SK-N-SH (cell line): ENCODE measurements at regions not wholly inside any gene's neighbourhood (a gene's known extent, or its start where the extent isn't known, plus 50 kb on each side); places are given as distances from the start of the nearest gene placed in this dataset.

Source experiments
- CTCF ChIA-PET: fragments of 300-600, 350-600 bp; formaldehyde crosslinking; extraction: SDS; loops from one replicate; lab custom pipeline; 2021; lab: Yijun Ruan, JAX
- POLR2A ChIA-PET: fragments of 350-600 bp; sonication (Branson Sonifier 250); formaldehyde crosslinking; extraction: SDS; loops from one replicate; lab custom pipeline; 2020; ENCODE audit warnings: antibody characterized with exemption, inconsistent platforms; lab: Yijun Ruan, JAX
- DNase-seq: peaks from one replicate; pipeline ENCODE4 v3.0.0; 2012
- H2AFZ ChIP-seq: fragments of 200-600 bp; sonication (generic); 2 replicates; pipeline ENCODE4 v1.8.1; 2016; ENCODE audit warnings: antibody characterized with exemption, mild to moderate bottlenecking, low read depth
- H3F3A ChIP-seq: fragments of 200-600 bp; sonication (generic); replicated peaks from 2 replicates; pipeline ENCODE3; 2016; ENCODE audit warnings: antibody characterized with exemption, mild to moderate bottlenecking; ENCODE audit not compliant: insufficient read depth
- H3K27ac ChIP-seq, 2 experiments: fragments of 200-500 bp in 1 of 2; fragments of 200-600 bp in 1 of 2; sonication (Bioruptor generic) in 1 of 2; sonication (generic), shearing (Covaris generic) in 1 of 2; 2 replicates each; pipeline versions ENCODE4 v1.5.1 to v1.6.1; 2014 to 2016; ENCODE audit warnings: low read depth in 2 of 2, inconsistent platforms in 1 of 2, low read length in 1 of 2, mild to moderate bottlenecking in 1 of 2, mixed read lengths in 1 of 2
- H3K27me3 ChIP-seq: fragments of 200-600 bp; sonication (generic), shearing (Covaris generic); 2 replicates; pipeline ENCODE4 v1.6.1; 2016; ENCODE audit warnings: mixed run types; ENCODE audit not compliant: insufficient read depth
- H3K36me3 ChIP-seq, 2 experiments: fragments of 200-500 bp in 1 of 2; fragments of 200-600 bp in 1 of 2; sonication (Bioruptor generic) in 1 of 2; sonication (generic) in 1 of 2; replicated peaks in 1 of 2; 2 replicates each; pipeline versions ENCODE3 to v1.5.1; 2014 to 2016; ENCODE audit warnings: low read length in 1 of 2, mild to moderate bottlenecking in 1 of 2; ENCODE audit not compliant: insufficient read depth in 2 of 2, control insufficient read depth in 1 of 2
- H3K4me1 ChIP-seq, 2 experiments: fragments of 200-500 bp in 1 of 2; fragments of 200-600 bp in 1 of 2; sonication (Bioruptor generic) in 1 of 2; sonication (generic), shearing (Covaris generic) in 1 of 2; 2 replicates each; pipeline versions ENCODE4 v1.5.1 to v1.6.1; 2014 to 2016; ENCODE audit warnings: low read depth in 1 of 2, low read length in 1 of 2, mixed run types in 1 of 2; ENCODE audit not compliant: insufficient read depth in 2 of 2, control insufficient read depth in 1 of 2
- H3K4me2 ChIP-seq: fragments of 200-600 bp; sonication (generic), shearing (Covaris generic); 2 replicates; pipeline ENCODE4 v1.6.1; 2017; ENCODE audit warnings: mixed run types
- H3K4me3 ChIP-seq, 2 experiments: fragments of 200-500 bp in 1 of 2; fragments of 200-600 bp in 1 of 2; sonication (Bioruptor generic) in 1 of 2; sonication (generic), shearing (Covaris generic) in 1 of 2; 2 replicates each; pipeline versions ENCODE4 v1.5.1 to v1.8.1; 2014 to 2016; ENCODE audit warnings: low read depth in 2 of 2, inconsistent platforms in 1 of 2, low read length in 1 of 2, mild to moderate bottlenecking in 1 of 2, mixed read lengths in 1 of 2, moderate library complexity in 1 of 2
- H3K79me2 ChIP-seq: fragments of 200-600 bp; sonication (generic); 2 replicates; pipeline ENCODE4 v1.8.1; 2017; ENCODE audit warnings: mild to moderate bottlenecking; ENCODE audit not compliant: insufficient read depth
- H3K9ac ChIP-seq: fragments of 200-600 bp; sonication (generic); 2 replicates; pipeline ENCODE4 v1.6.1; 2017; ENCODE audit warnings: mixed run types
- H3K9me2 ChIP-seq: fragments of 200-600 bp; sonication (generic); 2 replicates; pipeline ENCODE4 v1.6.1; 2017; ENCODE audit warnings: mixed run types
- H3K9me3 ChIP-seq: fragments of 200-600 bp; sonication (generic); 2 replicates; pipeline ENCODE4 v1.6.1; 2017; ENCODE audit warnings: mixed run types, mild to moderate bottlenecking, moderate library complexity
- H4K20me1 ChIP-seq: fragments of 200-600 bp; sonication (generic); 2 replicates; pipeline ENCODE4 v1.6.1; 2017; ENCODE audit warnings: mild to moderate bottlenecking, mixed run types; ENCODE audit not compliant: insufficient read depth
- CHD2 ChIP-seq: fragments of 150-350 bp; IDR thresholded peaks from 2 replicates; pipeline ENCODE4 v1.6.1; 2018; ENCODE audit warnings: low read length; ENCODE audit not compliant: partially characterized antibody
- CTCF ChIP-seq: fragments of 200-600 bp; sonication (generic); IDR thresholded peaks from 2 replicates; pipeline ENCODE4 v1.6.1; 2017; ENCODE audit warnings: antibody characterized with exemption, mild to moderate bottlenecking, moderate library complexity
- ELF1 ChIP-seq: IDR thresholded peaks from 2 replicates; pipeline ENCODE4 v1.4.0; 2012
- EP300 ChIP-seq, 2 experiments: IDR thresholded peaks; 2 replicates each; pipeline versions ENCODE4 v1.4.0 to v1.6.1; 2012; ENCODE audit warnings: borderline replicate concordance in 1 of 2, low read depth in 1 of 2, low read length in 1 of 2
- EZH2phosphoT487 ChIP-seq: fragments of 200-600 bp; sonication (generic); IDR thresholded peaks from 2 replicates; pipeline ENCODE4 v1.6.1; 2017; ENCODE audit warnings: low read depth, mixed run types, mild to moderate bottlenecking, antibody characterized with exemption, moderate library complexity, borderline replicate concordance
- GATA2 ChIP-seq: sonication (generic); formaldehyde crosslinking; IDR thresholded peaks from 2 replicates; pipeline ENCODE4 v1.5.0; 2020; ENCODE audit warnings: mild to moderate bottlenecking, missing genetic modification reagents
- IRF3 ChIP-seq: fragments of 150-350 bp; IDR thresholded peaks from 2 replicates; pipeline ENCODE4 v1.6.1; 2016; ENCODE audit warnings: mild to moderate bottlenecking, low read depth, low read length
- JUND ChIP-seq: IDR thresholded peaks from 2 replicates; pipeline ENCODE4 v1.4.0; 2012
- MAX ChIP-seq: IDR thresholded peaks from 2 replicates; pipeline ENCODE4 v1.4.0; 2012; ENCODE audit warnings: low read depth
- MEF2A ChIP-seq: IDR thresholded peaks from 2 replicates; pipeline ENCODE4 v1.4.0; 2012; ENCODE audit warnings: low read depth, borderline replicate concordance
- MXI1 ChIP-seq: IDR thresholded peaks from 2 replicates; pipeline ENCODE4 v1.6.1; 2012; ENCODE audit warnings: mild to moderate bottlenecking, low read depth, low read length, improper control_type of control experiment
- NFIC ChIP-seq: IDR thresholded peaks from 2 replicates; pipeline ENCODE4 v1.4.0; 2012; ENCODE audit warnings: borderline replicate concordance
- NRF1 ChIP-seq: IDR thresholded peaks from 2 replicates; pipeline ENCODE4 v1.6.1; 2012; ENCODE audit warnings: low read depth, mild to moderate bottlenecking, low read length
- POLR2AphosphoS5 ChIP-seq: IDR thresholded peaks from 2 replicates; pipeline ENCODE4 v1.6.1; 2012; ENCODE audit warnings: low read depth, low read length
- RAD21 ChIP-seq: IDR thresholded peaks from 2 replicates; pipeline ENCODE4 v1.6.1; 2012; ENCODE audit warnings: mild to moderate bottlenecking, low read length
- REST ChIP-seq: IDR thresholded peaks from 2 replicates; pipeline ENCODE4 v1.6.1; 2012; ENCODE audit warnings: mild to moderate bottlenecking, low read depth, low read length, moderate library complexity
- RFX5 ChIP-seq: IDR thresholded peaks from 2 replicates; pipeline ENCODE4 v1.6.1; 2012; ENCODE audit warnings: mild to moderate bottlenecking, improper control_type of control experiment, low read length
- RXRA ChIP-seq: IDR thresholded peaks from 2 replicates; pipeline ENCODE4 v1.4.0; 2012; ENCODE audit warnings: low read depth, mild to moderate bottlenecking, borderline replicate concordance
- SMC3 ChIP-seq: IDR thresholded peaks from 2 replicates; pipeline ENCODE4 v1.6.1; 2012; ENCODE audit warnings: low read depth, low read length, improper control_type of control experiment
- TAF1 ChIP-seq: IDR thresholded peaks from 2 replicates; pipeline ENCODE4 v1.6.1; 2012; ENCODE audit warnings: low read depth, mild to moderate bottlenecking, low read length, moderate library complexity, borderline replicate concordance
- WGBS: methylation state at CpG from one replicate; pipeline ENCODE4 v1.1.6; 2017; ENCODE audit warnings: low lambda C conversion rate; 5-methylcytosine and 5-hydroxymethylcytosine counted together

GRCh38 chr17:79451167-79451566 is 159.7 kb downstream of the RBFOX3 start:
- H3K4me3 ChIP-seq: no peak overlapping the region
- TF ChIP-seq MXI1 (no peak), RAD21 (no peak), EZH2phosphoT487 (no peak), RFX5 (no peak), CTCF (no peak)
- H3K36me3 ChIP-seq: no peaks in the 10 kb centered on the region
- no peak overlapping the region for H2AFZ ChIP-seq
- no peaks in the 10 kb centered on the region for H3K9me2 ChIP-seq
- no peaks in the 10 kb centered on the region for H3K4me1 ChIP-seq
- no peaks in the 10 kb centered on the region for H3K79me2 ChIP-seq
- WGBS: 55% methylated on average over 7 of the region's 7 CpGs
- H3K4me2 ChIP-seq: no peak overlapping the region
- no peaks in the 10 kb centered on the region for H3F3A ChIP-seq
- CTCF ChIA-PET: interaction anchor here (1.5 to 1.9 kb wide), 2 partner anchors 161 to 363 kb away, joined by 4 read pairs; no protein-coding TSS in a partner anchor
- H3K9ac ChIP-seq: no peak overlapping the region
- no peak overlapping the region for H3K27ac ChIP-seq
- DNase-seq: no peak
- no peaks in the 10 kb centered on the region for H3K27me3 ChIP-seq
- no peaks in the 10 kb centered on the region for H3K9me3 ChIP-seq
- POLR2A ChIA-PET: no interaction called here
- H4K20me1 ChIP-seq: no peaks in the 10 kb centered on the region

GRCh38 chr17:79446399-79447009 is 164.3 kb downstream of the RBFOX3 start:
- H4K20me1 ChIP-seq: no peaks in the 10 kb centered on the region
- POLR2A ChIA-PET: no interaction called here

More at GRCh38 chr17:79446399-79447009, 164.3 kb downstream of the RBFOX3 start:
- H3K4me3 ChIP-seq: no peak overlapping the region
- H3K9ac ChIP-seq: no peak overlapping the region
- 42% methylated on average over 11 of the region's 12 CpGs for WGBS
- no peak overlapping the region for H3K4me2 ChIP-seq
- H3K9me2 ChIP-seq: no peaks in the 10 kb centered on the region
- no peaks in the 10 kb centered on the region for H3K27me3 ChIP-seq
- H3F3A ChIP-seq: no peaks in the 10 kb centered on the region
- no peak overlapping the region for H3K27ac ChIP-seq
- H3K36me3 ChIP-seq: no peaks in the 10 kb centered on the region
- no peaks in the 10 kb centered on the region for H3K9me3 ChIP-seq
- H2AFZ ChIP-seq: no peak overlapping the region
- no peak for TF ChIP-seq ELF1
- TF ChIP-seq NFIC: no peak
- TF ChIP-seq JUND: no peak
- TF ChIP-seq IRF3: no peak
- TF ChIP-seq MEF2A: no peak
- no peak for TF ChIP-seq MXI1
- no peak for TF ChIP-seq NRF1
- no peak for TF ChIP-seq GATA2 (CRISPR knock-in tag)
- TF ChIP-seq RFX5: no peak
- TF ChIP-seq EP300 (IDR thresholded peaks at IDR 0.05; ENCODE audit: borderline replicate concordance in 1 of 2, low read depth in 1 of 2, low read length in 1 of 2): no peak
- TF ChIP-seq TAF1: no peak
- TF ChIP-seq CHD2: no peak
- no peak for TF ChIP-seq MAX
- no peak for TF ChIP-seq REST
- no peak for TF ChIP-seq RXRA
- no peak for TF ChIP-seq SMC3
- TF ChIP-seq POLR2AphosphoS5: no peak
- TF ChIP-seq, all 33 proteins: peak for 0
- no peak for DNase-seq
- CTCF ChIA-PET: interaction anchor here (0.9 to 1.4 kb wide), 3 partner anchors 10 to 359 kb away, joined by 3 to 6 read pairs (median 4); no protein-coding TSS in a partner anchor
- H3K79me2 ChIP-seq: no peaks in the 10 kb centered on the region
- no peaks in the 10 kb centered on the region for H3K4me1 ChIP-seq
